Erythroblast (primary cell): ENCODE measurements at regions not wholly inside any gene's neighbourhood (a gene's known extent, or its start where the extent isn't known, plus 50 kb on each side); places are given as distances from the start of the nearest gene placed in this dataset.

Experiments
- GATA1 ChIP-seq: IDR thresholded peaks from 2 replicates; pipeline ENCODE4 v1.6.1; 2011; ENCODE audit warnings: low read depth, mild to moderate bottlenecking, control low read depth, low read length, moderate library complexity
- POLR2A ChIP-seq: IDR thresholded peaks from 2 replicates; pipeline ENCODE4 v1.6.1; 2011; ENCODE audit warnings: mild to moderate bottlenecking, low read length

- no peak for TF ChIP-seq POLR2A
- no peak for TF ChIP-seq GATA1
Observed at GRCh38 chr20:58026361-58026760, 202.1 kb downstream of the ANKRD60 start.
